Renal cortical epithelial cell (primary cell): ENCODE measurements at regions not wholly inside any gene's neighbourhood (a gene's known extent, or its start where the extent isn't known, plus 50 kb on each side); places are given as distances from the start of the nearest gene placed in this dataset.
A peak's percentile ranks its signal among the peaks of the same experiment; 100 is the strongest.

Source experiments
- DNase-seq: peaks from one replicate; pipeline ENCODE4 v3.0.0-alpha.2; 2011; ENCODE audit warnings: low read depth

- DNase-seq: no peak
Measured at GRCh38 chr2:147468963-147469362, 375.9 kb upstream of the ACVR2A start.

- DNase-seq: no peak
Measured at GRCh38 chr2:147468349-147468748, 376.5 kb upstream of the ACVR2A start.

DNA sequence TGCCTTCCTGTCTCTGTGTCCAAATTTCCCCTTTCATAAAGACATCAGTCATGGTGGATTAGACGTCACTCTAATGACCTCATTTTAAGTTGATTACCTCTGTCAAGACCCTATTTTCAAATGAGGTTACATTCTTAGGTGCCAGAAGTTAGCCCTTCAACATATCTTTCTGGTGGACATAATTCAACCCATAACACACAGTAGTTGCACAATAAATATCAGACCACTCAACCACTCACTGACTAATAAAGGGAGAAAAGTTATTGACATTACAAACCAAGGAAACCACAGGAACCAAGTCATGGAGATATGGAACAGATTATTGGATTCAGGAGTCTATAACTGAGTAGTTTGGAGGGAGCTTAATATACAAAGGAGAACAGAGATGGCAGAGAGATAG, 377.4 kb upstream of the ACVR2A start:
- no peak for DNase-seq

DNA sequence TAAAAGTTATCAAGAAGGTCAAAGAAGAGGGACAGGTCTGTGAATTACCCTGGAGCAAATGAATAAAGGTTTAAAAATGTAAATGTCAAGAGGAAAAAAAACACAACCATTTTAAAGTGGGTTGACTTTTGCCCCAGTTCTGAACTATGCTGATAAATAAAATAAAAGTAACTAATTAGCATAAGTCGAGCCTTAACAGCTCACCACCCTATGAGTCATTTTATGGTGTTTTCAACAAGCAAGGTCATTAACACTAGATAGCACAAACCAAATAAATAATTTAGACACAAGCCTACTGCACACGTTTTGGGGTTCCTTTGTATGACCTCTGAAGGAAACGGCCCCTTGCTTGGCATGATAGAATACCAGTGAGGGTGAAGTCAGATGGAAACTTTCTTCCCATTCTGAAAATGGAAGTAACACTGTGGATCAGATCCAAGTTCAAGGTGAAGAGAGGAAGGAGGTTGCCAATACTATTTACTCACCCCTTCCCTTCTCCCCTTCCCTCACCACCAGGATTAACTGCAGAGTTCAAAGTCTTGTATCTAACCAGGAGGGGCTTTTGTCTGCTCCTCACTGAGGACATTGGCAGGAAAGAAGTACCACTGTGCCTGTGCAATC, 380.0 kb upstream of the ACVR2A start:
- DNase-seq: peak; percentile 97

- DNase-seq: peak; percentile 94
Measured at GRCh38 chr2:147463881-147464520, 380.8 kb upstream of the ACVR2A start.

GRCh38 chr2:147460155-147460554, 384.7 kb upstream of the ACVR2A start:
- peak; percentile 57 for DNase-seq

GRCh38 chr2:147456779-147457178, 388.1 kb upstream of the ACVR2A start:
- DNase-seq: no peak

DNA sequence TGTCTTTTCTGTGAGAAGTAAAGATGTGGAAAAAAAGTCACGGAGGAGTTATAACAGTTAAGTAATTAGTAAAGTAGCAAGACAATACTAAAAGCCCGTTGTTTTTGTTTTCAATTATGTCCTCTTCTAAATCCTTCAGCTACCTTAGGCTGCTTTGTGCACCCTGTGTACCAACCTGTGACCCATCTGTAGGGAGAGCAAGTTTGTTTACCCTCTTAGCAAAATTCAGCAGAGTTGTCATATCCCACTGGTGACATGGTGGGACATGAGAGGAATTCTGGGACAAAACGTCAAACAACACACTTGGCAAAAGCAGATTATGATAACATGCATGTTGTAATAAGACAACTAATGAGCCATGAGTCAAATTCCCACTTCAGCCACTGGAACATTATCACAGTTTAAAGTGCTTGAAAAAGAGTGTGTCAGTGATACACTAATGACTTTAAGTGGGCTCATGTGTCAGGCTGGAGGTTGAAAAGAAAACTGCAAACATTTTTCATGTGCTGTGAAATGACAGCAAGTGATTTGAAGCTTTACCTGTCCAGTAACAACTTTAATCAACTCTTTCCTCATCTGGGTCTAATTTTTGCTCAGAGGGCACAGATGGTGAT, 392.8 kb upstream of the ACVR2A start:
- peak; percentile 23 for DNase-seq

- no peak for DNase-seq
Measured at GRCh38 chr2:147450661-147451510, 393.9 kb upstream of the ACVR2A start.

DNA sequence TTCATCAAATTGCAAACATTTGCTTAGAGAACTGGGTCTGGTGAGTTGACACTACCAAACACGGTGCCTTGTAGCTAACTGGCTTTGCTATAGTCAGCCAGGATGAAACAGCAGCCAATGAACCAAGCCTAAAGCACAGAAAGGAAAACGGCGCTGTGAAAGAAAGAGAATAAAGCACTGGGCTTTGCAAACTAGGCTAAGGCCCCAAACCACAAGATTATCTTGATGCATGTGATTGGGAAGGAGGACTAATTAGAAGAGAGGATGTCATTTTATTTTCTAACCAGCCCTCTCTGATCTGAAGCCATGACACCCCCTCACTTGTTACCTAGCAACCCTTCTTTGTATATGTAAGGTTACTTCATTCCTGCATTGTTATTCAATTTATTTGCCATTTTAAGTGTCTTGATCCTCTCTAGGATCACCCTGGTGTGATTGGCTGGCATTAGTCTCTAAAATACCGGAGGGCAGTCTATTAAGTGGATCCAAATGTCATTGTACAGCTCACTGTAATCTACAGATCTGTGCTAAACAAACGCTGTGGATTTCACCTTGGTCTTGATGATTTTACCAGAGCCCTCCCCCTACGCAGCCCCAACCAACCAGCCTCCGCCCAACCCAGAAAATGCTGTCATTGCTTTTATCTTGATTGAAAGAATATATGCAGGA, 395.4 kb upstream of the ACVR2A start:
- DNase-seq: peak; percentile 41

- no peak for DNase-seq
Measured at GRCh38 chr2:147442816-147443215, 402.0 kb upstream of the ACVR2A start.

DNA sequence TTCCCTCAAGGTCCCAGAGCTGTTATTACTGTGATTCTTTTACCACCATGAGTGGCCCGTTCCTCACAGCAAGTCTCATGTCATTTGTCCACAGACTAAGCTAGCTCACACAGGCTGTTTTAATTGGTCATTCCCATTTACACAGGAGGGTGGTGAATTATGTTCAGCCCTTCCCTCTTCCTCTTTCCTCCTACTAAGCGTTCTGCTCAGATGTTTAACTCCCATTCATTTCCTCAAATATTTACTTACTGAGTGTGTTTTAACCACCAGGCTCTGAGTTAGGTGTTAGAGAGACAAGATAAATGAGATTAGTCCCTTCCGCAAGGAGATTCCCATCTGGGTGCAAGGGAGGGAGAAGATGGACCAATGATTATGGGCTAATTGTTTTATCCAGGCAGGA, 403.6 kb upstream of the ACVR2A start:
- DNase-seq: no peak

GRCh38 chr2:147440734-147441133, 404.1 kb upstream of the ACVR2A start:
- DNase-seq: no peak

GRCh38 chr2:147439986-147440385, 404.8 kb upstream of the ACVR2A start:
- no peak for DNase-seq

DNA sequence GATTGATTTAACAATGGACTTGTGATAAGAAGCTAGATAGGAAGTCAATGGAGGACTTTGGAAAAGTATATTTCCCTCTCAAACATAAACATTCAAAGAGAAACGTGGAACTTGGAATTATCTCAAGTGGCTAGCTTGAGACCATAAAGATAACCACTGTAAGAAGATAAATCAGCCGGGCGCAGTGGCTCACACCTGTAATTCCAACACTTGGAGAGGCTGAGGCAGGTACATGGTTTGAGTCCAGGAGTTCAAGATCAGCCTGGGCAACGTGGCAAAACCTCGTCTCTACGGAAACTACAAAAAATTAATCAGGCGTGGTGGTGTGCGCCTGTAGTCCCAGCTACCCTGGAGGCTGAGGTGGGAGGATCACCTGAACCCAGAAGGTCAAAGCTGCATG, 405.9 kb upstream of the ACVR2A start:
- DNase-seq: no peak

GRCh38 chr2:147433822-147434221, 411.0 kb upstream of the ACVR2A start:
- no peak for DNase-seq

DNA sequence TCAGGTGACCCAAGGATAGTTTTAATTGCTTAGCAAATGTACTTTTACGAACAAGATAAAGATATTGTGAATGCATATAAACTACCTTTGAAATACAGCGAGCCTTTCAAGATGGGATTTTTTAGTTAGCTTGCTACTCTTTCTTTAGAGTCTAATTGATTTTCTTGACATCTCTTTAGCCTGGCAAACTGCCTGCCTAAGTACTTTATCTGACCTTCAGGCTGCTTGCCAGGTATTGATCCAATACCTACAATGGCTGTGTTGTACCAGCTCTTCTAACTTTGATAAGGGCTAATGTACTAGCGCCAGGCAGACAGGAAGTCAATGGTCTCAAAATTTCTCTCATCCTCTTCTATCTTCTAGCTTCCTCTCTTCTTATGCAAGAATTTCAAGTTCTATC, 414.4 kb upstream of the ACVR2A start:
- DNase-seq: no peak

DNA sequence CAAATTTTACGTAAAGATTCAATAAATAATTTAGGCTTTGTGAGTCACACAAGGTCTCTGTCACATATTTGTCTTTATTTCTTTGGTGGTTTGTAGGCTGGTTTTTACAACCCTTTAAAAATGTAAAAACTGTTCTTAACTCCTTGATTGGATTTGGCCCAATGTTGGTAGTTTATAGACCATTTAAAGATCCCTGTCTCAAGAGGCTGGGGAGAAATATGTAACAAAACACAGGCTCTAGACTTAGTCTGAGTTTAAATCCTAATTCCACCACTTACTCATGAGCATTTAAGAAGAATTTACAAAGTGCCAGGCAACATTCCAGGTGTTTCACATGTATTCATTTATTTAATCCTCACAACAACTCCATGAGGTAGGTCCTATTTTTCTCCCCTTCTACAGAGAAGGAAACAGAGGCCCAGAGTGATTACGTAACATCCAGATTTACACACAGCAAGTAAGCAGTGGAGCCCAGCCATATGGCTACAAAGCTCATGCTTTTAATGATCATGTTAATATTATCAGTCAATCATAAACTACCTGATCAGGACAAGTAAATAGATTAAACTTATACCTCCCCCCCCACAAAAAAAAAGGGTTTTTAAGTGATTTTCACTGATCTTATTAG, 416.6 kb upstream of the ACVR2A start:
- DNase-seq: no peak

DNA sequence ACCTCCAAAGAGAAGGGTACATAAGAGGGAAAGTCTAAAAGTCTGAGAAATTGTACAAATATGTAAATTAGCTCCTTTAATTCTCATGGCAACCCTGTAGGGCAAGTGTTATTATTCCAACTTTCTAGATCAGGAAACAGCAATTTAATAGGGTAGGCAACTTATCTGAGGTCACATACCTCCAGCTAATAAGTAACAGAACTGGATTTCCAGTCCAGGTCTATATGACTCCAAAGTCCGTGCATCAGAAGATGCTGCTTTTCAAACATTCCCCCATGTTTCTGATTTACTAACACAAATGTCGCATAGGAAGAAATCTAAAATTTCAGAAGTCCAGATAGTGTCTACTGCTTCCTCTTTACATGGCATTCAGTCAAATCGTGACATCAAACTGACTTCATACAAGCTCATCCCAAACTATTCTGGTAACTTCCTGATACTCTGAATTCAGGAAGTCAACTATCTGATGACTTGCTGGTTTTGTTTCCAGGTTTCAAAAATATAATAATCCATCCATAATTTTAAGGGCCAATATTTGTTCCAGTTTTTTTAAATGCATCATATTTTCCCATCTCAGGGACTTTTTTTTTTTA, 419.3 kb upstream of the ACVR2A start:
- peak; percentile 70 for DNase-seq

DNA sequence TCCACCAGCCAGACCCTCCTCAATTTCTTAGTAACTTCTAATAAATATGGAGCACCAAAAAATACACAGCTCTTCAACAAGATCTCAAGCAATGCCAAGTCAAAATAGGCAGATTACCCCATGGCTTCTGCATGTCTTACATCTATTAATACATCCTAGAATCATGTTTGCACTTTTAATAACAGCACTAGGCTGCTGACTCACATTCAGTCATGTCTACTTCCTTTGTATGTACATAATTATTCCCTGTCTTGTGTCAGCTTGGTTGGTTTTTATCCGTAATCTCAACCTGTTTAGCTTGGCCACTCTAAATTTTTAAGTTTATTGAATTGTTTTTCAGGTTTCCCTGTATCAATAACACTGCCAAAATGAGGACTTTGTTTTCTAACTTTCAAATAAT, 420.1 kb upstream of the ACVR2A start:
- DNase-seq: peak; percentile 46
